NOMO-1 treated with DMSO at 0.1 percent for 48 hours (cell line): ENCODE measurements at regions not wholly inside any gene's neighbourhood (a gene's known extent, or its start where the extent isn't known, plus 50 kb on each side); places are given as distances from the start of the nearest gene placed in this dataset.
"Not testable (repeated sequence)": the region's sequence is repeated elsewhere in the genome, so short reads cannot be mapped to it uniquely, and the experiment has no call there.

Experiments used
- DNase-seq: peaks from one replicate; lab custom pipeline; 2025; ENCODE audit not compliant: unreplicated experiment; lab: John Stamatoyannopoulos, UW

- no peak for DNase-seq
Measured at GRCh38 chr5:107010060-107010459, 660.7 kb downstream of the EFNA5 start.

GRCh38 chr5:107005653-107006052 is 665.1 kb downstream of the EFNA5 start:
- no peak for DNase-seq

- DNase-seq, result no peak
Measured at GRCh38 chr5:107005161-107005560, 665.6 kb downstream of the EFNA5 start.

- no peak for DNase-seq
Measured at GRCh38 chr5:107002115-107002514, 668.6 kb downstream of the EFNA5 start.

- DNase-seq, result not testable (repeated sequence)
Measured at GRCh38 chr5:106999506-106999905, 671.2 kb downstream of the EFNA5 start.

GRCh38 chr5:106986006-106986405 is 684.7 kb downstream of the EFNA5 start:
- no peak for DNase-seq

- no peak for DNase-seq
Measured at GRCh38 chr5:106985174-106985573, 685.6 kb downstream of the EFNA5 start.

- not testable (repeated sequence) for DNase-seq
Measured at GRCh38 chr5:106979178-106979577, 691.6 kb downstream of the EFNA5 start.

GRCh38 chr5:106978582-106979165 is 692.1 kb downstream of the EFNA5 start:
- DNase-seq, result not testable (repeated sequence)

- no peak for DNase-seq
Measured at GRCh38 chr5:106976363-106976762, 694.4 kb downstream of the EFNA5 start.

- no peak for DNase-seq
Measured at GRCh38 chr5:106974272-106974671, 696.5 kb downstream of the EFNA5 start.

GRCh38 chr5:106966686-106967315 is 703.9 kb downstream of the EFNA5 start:
- no peak for DNase-seq

- DNase-seq, result no peak
Measured at GRCh38 chr5:106964132-106964531, 706.6 kb downstream of the EFNA5 start.

- DNase-seq, result no peak
Measured at GRCh38 chr5:106963630-106964029, 707.1 kb downstream of the EFNA5 start.

GRCh38 chr5:106962464-106963230 is 708.1 kb downstream of the EFNA5 start:
- DNase-seq, result no peak

GRCh38 chr5:106959387-106959786 is 711.4 kb downstream of the EFNA5 start:
- no peak for DNase-seq

GRCh38 chr5:106957336-106957735 is 713.4 kb downstream of the EFNA5 start:
- DNase-seq, result no peak

- DNase-seq, result no peak
Measured at GRCh38 chr5:106956886-106957285, 713.9 kb downstream of the EFNA5 start.

GRCh38 chr5:106956187-106956586 is 714.5 kb downstream of the EFNA5 start:
- no peak for DNase-seq

- no peak for DNase-seq
Measured at GRCh38 chr5:106940986-106941385, 729.8 kb downstream of the EFNA5 start.

- DNase-seq, result no peak
Measured at GRCh38 chr5:106940301-106940846, 730.4 kb downstream of the EFNA5 start.

- no peak for DNase-seq
Measured at GRCh38 chr5:106923409-106923808, 747.3 kb downstream of the EFNA5 start.
